Adrenal gland (tissue), 5 donors: ENCODE measurements at regions not wholly inside any gene's neighbourhood (a gene's known extent, or its start where the extent isn't known, plus 50 kb on each side); places are given as distances from the start of the nearest gene placed in this dataset.
"Not testable (repeated sequence)": the region's sequence is repeated elsewhere in the genome, so short reads cannot be mapped to it uniquely, and the experiment has no call there.

Experiments used
- POLR2A ChIP-seq, 2 donors: fragments of 450-650 bp; IDR thresholded peaks; one replicate each; pipeline ENCODE4 v1.6.1; 2017; ENCODE audit warnings: antibody characterized with exemption in 2 of 2, mild to moderate bottlenecking in 2 of 2, moderate library complexity in 1 of 2
- TF ChIP-seq, protein P1 (sequence below), 6 experiments: fragments of 450-650 bp in 4 of 6; fragments of 200-600 bp in 2 of 6; sonication (generic) in 1 of 6; IDR thresholded peaks; 1 replicate in 5 of 6; 2 replicates in 1 of 6; pipeline versions ENCODE4 v1.5.1 to v1.8.0; 2016 to 2021; ENCODE audit warnings: antibody characterized with exemption in 6 of 6, mild to moderate bottlenecking in 2 of 6, moderate library complexity in 1 of 6
- donor health status: DM: no; HTN: no; CAD: no.

DNA sequence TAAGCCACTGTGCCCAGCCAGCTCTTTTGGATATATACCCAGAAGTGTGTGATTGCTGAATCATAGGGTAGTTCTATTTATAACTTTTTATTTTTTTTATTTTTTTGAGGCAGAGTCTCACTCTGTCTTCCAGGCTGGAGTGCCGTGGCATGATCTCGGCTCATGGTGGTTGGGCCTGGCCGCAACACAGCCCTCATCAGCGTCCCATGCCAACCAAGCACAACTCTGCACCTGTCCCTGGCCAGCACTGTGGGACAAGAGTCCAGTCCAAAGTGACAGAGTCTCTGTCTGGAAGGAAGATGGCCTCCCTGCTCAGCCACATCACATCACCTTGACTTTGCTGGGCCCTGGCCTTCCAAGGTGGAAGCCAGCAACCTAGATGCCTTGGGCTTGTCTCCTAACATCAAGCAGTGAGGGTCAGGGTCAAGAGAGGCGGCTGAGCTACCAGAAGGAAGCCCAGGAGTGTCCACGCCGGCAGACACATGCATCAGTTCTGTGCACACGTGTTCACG lies 60.2 kb upstream of the METTL9 start:
- TF ChIP-seq, protein P1, sequence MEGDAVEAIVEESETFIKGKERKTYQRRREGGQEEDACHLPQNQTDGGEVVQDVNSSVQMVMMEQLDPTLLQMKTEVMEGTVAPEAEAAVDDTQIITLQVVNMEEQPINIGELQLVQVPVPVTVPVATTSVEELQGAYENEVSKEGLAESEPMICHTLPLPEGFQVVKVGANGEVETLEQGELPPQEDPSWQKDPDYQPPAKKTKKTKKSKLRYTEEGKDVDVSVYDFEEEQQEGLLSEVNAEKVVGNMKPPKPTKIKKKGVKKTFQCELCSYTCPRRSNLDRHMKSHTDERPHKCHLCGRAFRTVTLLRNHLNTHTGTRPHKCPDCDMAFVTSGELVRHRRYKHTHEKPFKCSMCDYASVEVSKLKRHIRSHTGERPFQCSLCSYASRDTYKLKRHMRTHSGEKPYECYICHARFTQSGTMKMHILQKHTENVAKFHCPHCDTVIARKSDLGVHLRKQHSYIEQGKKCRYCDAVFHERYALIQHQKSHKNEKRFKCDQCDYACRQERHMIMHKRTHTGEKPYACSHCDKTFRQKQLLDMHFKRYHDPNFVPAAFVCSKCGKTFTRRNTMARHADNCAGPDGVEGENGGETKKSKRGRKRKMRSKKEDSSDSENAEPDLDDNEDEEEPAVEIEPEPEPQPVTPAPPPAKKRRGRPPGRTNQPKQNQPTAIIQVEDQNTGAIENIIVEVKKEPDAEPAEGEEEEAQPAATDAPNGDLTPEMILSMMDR (IDR thresholded peaks at IDR 0.05) = not testable (repeated sequence)
- TF ChIP-seq POLR2A (IDR thresholded peaks at IDR 0.05) = not testable (repeated sequence)
